ENCODE measurements at regions not wholly inside any gene's neighbourhood (a gene's known extent, or its start where the extent isn't known, plus 50 kb on each side); places are given as distances from the start of the nearest gene placed in this dataset.

DNA sequence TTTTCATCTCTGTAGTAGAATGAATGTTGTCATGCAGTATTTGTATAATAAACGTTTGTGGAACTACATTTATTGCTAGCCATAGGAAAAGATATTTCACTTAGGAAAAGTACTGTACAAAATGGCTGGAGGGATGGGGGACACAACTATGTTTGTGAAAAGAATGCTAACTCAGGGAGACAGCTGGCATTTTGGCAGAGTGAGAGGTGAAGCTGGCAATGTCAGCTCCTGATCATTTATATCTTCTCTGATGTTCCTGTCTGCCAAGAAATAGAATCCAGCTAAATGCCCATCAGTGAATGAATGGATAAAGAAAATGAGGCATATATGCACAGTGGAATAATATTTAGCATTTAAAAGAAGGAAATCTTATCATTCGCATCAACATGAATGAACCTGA lies 313.0 kb upstream of the IRAK1BP1 start:
- TF ChIP-seq, protein P1, sequence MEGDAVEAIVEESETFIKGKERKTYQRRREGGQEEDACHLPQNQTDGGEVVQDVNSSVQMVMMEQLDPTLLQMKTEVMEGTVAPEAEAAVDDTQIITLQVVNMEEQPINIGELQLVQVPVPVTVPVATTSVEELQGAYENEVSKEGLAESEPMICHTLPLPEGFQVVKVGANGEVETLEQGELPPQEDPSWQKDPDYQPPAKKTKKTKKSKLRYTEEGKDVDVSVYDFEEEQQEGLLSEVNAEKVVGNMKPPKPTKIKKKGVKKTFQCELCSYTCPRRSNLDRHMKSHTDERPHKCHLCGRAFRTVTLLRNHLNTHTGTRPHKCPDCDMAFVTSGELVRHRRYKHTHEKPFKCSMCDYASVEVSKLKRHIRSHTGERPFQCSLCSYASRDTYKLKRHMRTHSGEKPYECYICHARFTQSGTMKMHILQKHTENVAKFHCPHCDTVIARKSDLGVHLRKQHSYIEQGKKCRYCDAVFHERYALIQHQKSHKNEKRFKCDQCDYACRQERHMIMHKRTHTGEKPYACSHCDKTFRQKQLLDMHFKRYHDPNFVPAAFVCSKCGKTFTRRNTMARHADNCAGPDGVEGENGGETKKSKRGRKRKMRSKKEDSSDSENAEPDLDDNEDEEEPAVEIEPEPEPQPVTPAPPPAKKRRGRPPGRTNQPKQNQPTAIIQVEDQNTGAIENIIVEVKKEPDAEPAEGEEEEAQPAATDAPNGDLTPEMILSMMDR (IDR thresholded peaks at IDR 0.05; ENCODE audit: low read length), result no peak
- no peak for TF ChIP-seq EZH2 (IDR thresholded peaks at IDR 0.05; ENCODE audit: borderline replicate concordance, low read length)

All from OCI-LY1 (cell line).